DMS153 (cell line): ENCODE measurements at regions not wholly inside any gene's neighbourhood (a gene's known extent, or its start where the extent isn't known, plus 50 kb on each side); places are given as distances from the start of the nearest gene placed in this dataset.

ENCODE experiments used
- DNase-seq: peaks from one replicate; lab custom pipeline; 2025; lab: John Stamatoyannopoulos, UW

DNA sequence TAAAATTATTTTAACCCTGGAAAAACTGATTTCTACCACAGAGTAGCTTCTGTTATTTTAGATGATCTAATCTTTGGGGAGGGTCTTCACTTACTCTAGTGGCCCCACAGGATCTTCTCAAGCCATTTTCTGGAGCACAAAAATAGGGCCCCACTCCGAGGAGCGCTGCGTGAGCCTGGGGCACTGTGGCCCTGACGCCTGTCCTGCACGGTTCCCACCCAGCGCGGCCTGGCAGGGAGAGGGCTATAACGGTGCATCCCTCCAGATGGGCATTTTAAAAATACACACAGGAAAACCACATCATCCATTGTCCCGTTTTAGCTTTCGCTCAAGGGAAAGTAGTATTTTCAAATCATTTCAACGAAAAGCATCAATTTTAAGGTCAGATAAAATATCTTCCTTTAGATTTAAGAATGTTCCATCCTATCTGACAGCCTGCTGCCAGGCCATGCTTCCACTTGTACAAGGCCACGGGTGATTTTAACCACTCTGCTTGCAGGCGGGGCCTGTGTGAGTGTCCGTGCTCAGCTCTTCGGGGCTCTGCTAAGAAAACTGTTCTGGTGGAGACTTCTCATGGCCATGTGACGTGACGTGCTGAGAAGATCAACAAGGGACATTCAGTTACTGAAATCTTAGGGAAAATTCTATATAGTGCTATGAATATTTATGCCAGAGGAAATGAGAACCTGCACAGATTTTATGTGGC, 683.8 kb upstream of the SGCG start:
- DNase-seq: no peak

DNA sequence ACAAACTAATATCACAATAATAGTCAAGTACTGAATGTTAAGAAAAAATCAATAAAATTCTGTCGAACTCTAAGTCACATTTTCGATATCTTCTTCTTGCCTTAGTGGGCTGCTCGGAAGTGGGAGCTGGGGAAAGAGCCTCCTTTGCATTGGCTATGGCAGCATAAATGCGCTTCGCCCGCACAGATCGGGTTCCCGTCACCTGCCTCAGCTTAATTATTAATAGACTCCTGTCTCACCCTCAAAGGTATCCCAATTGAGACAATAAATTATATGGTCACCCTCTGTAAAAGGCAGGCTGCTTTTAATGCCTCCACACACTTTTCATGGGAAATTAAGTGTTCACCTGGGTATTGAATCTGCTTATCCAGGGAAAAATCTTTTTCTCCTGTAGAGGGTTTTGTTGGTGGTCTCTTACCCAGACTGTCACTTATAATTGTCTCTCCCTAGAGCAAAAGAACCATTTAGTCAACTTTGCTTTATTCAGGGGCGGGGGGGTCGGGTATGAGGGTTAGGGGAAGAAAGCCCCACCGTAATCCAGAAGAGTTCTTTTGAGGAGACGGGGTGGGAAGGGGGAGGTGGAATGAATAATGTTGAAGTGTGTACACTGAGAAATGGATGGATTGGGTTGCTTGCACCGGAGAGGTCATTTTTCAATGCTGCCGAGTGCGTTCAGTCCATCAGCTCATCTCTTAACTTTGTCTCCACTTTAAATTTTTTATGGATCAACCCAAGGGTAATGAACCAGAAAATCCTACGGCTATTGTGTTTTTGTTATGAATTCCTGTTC, 682.6 kb upstream of the SGCG start:
- no peak for DNase-seq

DNA sequence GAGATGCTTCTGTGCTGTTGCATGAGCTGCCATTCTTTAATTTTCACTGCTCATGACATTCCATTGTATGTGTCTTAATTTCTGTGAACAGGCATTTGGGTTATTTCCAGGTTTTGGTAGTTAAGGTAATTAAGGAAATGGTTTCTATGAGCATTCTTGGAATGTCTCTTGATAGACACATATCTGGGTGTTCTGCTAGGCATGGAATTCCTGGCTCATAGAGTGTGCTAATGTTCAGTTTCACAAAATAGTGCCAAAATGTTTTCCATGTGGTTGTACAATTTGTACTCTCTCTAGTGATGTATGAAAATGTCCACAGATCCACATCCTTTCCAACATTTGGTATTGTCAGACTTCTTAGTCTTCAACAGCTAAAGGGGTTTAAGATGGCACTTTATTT, 680.9 kb upstream of the SGCG start:
- no peak for DNase-seq

- no peak for DNase-seq
Measured at GRCh38 chr13:22505489-22505888, 675.3 kb upstream of the SGCG start.

GRCh38 chr13:22506096-22506691, 674.6 kb upstream of the SGCG start:
- DNase-seq: no peak

DNA sequence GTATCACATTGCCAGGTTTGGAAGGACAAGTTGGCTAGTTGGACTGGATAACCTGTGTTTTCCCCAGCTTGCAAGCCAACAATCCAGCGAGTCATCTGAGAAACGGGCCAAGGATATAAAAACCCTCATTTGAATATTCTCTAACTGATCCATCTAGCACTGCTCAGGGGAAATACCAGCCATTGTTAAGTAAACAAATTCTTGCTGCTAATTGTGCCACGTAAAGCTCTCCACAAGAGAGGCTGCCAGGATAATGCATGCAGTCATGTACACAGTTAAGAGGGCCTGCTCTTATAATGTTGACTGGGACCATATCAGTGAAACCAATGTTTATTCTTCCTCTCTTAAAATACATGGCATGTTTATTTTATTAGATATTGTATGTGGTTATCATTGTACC, 663.2 kb upstream of the SGCG start:
- DNase-seq: peak; percentile 98

- no peak for DNase-seq
Measured at GRCh38 chr13:22536851-22537250, 643.9 kb upstream of the SGCG start.

GRCh38 chr13:22538400-22538799, 642.4 kb upstream of the SGCG start:
- no peak for DNase-seq

DNA sequence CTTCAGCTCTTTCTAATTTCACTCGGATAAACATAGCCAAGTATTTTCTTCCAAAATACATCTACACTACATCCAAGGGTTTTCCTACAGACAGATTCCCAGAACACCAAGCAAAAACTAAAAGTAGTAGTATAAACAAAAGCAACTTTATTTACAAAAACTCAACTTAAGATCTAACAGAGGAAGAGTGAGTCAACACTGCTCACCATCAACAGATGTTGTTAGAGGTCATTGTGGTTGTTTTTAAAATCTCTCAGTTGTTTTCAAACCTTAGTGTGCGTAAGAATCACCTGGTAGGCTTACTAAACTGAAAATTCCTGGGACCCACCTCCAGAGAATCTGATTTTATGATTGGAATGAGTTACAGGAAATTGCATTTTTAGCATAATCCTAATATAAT, 631.7 kb upstream of the SGCG start:
- no peak for DNase-seq

GRCh38 chr13:22561581-22561980, 619.2 kb upstream of the SGCG start:
- DNase-seq: no peak

DNA sequence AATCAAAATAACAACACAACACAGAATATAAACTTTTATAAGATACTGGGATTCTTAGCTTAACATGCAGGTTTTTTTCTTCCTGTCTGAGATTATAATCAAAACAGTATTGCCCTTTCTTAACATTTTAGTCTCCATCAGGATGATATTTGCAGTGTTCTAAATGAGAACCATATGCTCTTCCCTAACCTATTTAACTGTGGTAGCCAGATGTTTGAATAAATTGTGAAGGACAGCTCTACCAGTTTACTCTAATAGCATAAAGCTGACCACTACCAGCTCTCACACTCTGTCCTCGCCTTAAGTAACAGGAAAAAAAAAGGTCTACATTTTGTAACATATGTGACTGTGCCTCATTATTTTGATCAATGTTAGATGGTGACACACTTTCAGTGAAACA, 618.7 kb upstream of the SGCG start:
- no peak for DNase-seq

GRCh38 chr13:22563272-22563671, 617.5 kb upstream of the SGCG start:
- no peak for DNase-seq

DNA sequence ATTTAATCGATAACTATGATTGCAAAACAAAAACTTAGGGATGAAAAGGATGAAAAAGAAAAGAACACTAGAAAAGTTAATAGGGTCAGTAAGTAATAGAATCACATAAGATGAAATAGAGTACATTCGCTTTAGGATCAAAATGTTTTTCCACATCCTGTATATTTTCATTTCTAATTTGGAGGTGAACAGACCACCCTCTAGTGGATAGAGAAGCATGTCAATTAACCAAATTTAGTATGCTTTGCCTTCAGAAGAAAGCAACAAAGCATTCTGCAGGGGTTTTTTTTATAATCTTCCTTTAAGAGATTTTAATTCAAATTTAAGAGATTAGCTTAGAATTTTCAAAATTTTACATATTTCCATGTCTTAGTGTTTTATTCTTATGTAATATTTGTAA, 611.0 kb upstream of the SGCG start:
- no peak for DNase-seq

GRCh38 chr13:22589880-22590279, 590.9 kb upstream of the SGCG start:
- no peak for DNase-seq

GRCh38 chr13:22592515-22592914, 588.3 kb upstream of the SGCG start:
- DNase-seq: no peak

- DNase-seq: no peak
Measured at GRCh38 chr13:22594041-22594440, 586.7 kb upstream of the SGCG start.

DNA sequence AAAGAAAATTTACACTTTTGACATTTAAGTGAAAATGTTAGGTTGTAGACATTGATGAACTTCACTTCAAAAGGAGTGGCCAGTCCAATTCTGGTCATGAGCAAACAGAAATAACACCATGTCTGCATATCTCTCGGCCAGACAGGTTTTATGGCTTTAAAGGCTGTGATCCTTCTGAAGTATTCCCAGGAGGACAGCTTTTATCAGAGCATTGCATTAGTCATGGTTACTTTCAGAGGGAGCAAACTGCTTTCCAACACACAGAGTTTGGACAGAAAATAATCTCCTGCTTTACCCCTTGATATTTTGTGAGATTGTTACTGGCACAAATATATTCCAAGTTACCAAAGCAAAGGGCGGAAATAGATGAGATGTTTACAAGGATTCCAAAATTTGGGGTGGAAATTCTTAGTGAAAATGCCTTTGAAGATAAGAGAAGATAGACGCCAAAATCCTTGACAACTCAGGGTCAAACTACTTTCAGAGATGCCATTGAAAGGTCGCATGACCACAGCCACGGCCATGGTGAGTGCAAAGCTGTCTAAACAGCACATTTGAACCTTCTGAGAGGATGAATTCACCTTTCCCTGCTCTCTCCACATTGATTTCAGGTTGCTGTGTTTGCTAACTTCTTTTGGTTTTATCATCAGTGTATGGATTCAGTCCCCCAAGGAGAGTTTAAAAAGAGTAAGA, 584.5 kb upstream of the SGCG start:
- DNase-seq: peak; percentile 16

GRCh38 chr13:22599156-22599555, 581.6 kb upstream of the SGCG start:
- DNase-seq: no peak

- no peak for DNase-seq
Measured at GRCh38 chr13:22618002-22618401, 562.8 kb upstream of the SGCG start.

DNA sequence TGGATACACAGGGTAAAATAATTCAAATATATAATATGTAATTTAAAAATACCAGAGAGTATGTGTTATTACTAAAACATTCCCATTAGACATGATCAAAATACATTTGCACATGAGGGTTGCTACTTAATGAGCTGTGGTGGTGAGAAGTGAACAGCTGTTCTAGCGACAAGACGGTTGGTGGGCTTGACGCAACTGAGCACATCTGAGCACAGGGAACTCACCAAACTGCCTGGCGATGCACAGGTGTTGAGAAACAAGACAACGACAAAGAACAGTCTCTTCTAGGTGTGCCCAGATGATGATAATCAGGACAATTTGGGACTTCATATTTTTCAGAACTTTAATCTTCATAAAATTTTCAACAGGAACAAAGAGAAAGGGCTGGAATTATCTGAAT, 555.1 kb upstream of the SGCG start:
- no peak for DNase-seq

GRCh38 chr13:22629374-22629773, 551.4 kb upstream of the SGCG start:
- no peak for DNase-seq

DNA sequence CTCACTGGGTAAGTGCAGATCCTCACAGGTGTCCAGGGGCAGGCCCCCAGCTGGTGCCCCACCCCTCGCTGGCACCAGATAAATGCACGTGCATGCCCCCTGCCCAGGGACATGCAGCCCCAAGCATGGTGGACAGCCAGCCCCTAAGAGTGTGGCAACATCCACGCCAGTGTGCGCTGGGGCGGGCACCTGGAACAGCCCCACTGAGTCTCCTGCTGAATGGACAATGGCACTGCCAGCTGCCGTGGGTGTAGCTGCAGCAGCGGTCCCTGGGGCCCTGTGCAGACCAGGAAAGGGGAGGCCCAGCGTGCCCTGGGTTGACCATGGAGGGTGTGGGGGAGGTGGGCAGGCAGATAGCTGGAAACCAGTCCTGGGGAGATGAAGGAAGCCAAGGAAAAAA, 538.7 kb upstream of the SGCG start:
- DNase-seq: no peak

DNA sequence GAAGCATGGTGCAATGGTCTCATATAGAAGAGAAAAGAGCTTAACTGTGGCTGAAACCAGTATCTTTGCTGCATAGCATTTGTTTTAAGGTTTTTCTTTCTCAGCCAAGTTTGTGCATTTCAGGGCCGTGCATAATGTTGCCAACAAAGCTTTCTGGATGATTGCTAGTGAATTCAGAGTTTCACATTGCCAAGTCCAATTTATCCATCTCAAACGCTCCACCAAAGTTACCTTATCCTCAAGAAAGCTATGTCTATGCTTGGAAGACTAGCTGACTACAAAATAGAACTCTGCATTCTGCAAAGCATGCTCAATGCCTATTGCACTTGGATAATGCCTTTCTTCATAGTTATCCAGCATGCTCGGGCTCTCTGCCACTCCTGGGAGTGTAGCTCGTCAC, 535.8 kb upstream of the SGCG start:
- no peak for DNase-seq
